Stimulated activated CD8-positive, alpha-beta memory T cell treated with anti-CD3 and anti-CD28 coated beads, Interleukin-7, amount 100 ng/mL, for 4 hours (primary cell): ENCODE measurements at regions not wholly inside any gene's neighbourhood (a gene's known extent, or its start where the extent isn't known, plus 50 kb on each side); places are given as distances from the start of the nearest gene placed in this dataset.

Source experiments
- DNase-seq, 2 donors: peaks; one replicate each; pipeline ENCODE4 v3.0.0-alpha.2; 2020; ENCODE audit warnings: low read depth in 2 of 2

- DNase-seq: no peak
Measured at GRCh38 chr2:234247453-234248180, 197.1 kb downstream of the SPP2 start.

DNA sequence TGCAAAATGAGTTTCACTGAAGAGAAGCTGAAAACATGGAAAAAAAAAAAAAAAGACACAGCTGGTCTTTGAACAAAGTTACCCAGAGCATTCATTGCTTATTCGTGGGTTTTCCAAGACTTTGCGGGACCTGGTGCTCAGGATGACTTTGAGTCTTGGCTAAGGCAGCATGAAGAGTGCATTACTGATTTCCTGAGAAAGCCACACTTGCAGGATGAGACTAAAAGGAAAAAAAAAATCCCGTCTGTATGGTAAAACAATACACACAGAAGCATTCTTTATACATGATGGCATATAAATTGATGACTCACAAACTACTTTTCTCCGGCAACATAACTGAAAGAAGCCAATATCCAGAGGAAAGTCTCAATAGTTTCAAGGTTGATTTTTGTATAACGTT lies 195.4 kb downstream of the SPP2 start:
- DNase-seq: no peak

DNA sequence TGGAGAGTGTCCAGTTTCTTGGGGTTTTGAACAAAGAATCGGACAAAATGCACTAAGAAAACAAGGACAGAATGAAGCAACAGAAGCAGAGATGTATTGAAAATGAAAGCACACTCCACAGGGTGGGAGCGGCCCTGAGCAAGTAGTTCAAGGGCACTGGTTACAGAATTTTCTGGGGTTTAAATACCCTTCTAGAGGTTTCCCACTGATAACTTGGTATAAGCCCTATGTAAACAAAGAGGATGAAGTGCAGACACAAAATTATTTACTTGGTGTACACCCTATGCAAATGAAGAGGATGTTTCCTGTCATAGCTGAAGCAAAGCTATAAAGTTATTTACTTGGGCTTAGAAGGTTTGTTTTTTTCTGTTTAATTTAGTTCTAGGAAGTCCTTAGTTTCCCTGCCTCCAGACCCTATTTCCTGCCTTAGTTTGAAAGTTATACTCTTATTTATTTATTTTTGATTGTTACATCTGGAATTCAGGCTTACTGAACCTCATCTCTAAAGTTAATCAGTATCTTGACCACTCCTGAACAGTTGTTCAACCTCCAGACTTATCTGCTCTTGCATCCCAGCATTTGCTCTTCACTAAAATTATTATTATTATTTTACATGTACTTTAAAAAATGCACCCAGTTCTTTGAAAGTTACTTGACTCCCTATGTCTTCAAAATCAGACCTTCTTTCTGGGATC lies 193.5 kb downstream of the SPP2 start:
- DNase-seq: no peak

DNA sequence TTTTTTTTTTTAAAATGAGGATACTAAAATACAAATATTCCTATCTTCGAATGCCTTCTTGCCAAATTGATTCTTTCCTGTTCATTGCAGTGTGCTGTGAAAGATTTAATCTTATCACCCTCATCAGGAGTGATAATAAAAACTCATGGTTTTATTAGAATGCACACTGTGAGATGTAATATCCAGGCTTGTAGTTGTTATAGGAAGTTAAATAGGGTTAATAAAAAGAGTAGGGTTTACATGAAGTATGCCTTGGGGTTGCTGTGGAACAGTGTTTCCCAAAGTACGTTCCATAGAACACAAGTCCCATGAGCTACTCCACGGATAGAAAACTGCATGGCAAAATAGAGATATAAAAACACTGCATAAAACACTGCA lies 191.9 kb downstream of the SPP2 start:
- no peak for DNase-seq

DNA sequence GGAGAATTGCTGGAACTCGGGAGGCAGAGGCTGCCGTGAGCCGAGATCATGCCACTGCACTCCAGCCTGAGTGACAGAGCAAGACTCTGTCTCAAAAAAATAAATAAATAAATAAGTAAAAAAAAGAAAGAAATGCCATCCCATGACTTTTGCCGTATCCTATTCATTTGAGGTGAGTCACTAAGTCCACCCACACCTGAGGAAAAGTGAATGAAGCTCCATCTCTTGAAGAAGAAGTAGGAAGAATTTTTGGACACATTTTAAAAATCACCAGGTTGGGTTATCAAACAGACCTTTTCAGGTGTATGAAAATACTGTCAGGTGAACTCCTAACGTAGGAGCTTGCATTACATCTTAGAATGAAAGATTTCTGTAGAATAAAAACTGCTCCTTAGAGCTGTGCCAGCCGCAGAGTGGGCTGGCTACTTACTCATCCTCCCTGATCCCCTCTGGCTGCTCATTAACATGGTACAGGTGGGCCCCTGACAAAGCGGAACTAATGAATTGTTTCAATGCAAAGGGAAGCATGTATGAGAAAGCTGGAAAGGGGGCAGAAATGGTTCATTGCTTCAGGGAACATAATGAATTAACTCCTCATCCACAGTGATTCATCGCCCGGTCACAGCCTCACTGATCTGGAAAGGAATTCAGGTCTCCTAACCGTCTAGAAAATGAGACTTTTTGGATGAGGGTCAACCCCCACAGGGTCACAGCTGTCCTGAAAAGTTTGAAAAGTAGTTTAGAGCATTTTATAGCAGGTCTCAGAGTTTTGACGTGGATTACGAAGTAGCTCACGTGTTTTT lies 191.4 kb downstream of the SPP2 start:
- no peak for DNase-seq

DNA sequence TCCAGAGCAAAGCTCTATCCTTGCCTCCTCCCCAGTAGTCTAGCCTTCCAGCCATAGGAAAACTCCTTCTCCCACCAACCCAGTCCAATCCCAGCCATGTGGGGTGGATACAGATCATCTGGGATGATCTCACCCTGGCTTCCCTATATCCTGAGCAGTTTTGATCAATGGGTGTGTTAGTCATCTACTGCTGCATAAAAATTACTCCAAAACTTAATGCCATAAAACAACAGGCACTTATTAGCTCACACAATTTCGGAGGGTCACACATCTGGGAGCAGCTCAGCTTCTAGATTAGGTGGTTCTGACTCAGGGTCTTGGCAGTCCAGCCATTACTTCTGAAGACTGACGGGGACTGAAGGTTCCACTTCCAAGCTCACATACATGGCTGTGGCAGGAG lies 190.4 kb downstream of the SPP2 start:
- DNase-seq: no peak

GRCh38 chr2:234235191-234235590 lies 184.7 kb downstream of the SPP2 start:
- DNase-seq: no peak

DNA sequence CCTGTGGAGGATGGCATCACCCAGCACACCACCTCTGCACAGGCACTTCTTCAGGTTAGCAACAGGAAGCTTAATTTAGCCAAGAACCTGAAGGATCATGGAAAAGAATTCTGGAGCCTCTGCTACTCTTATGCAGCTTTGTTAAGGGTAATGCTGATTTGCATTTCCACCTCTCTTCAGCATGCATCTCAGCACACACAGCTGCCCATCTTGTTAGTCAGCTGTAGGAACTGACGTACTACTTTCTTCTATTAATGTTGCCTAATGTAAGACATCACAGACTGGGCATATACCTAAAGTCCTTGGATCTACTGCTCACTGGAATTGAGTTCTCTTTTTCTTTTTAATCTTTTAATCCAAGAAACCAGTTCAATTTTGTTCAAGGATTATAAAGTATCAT lies 181.0 kb downstream of the SPP2 start:
- no peak for DNase-seq

- no peak for DNase-seq
Measured at GRCh38 chr2:234219046-234219310, 168.5 kb downstream of the SPP2 start.

DNA sequence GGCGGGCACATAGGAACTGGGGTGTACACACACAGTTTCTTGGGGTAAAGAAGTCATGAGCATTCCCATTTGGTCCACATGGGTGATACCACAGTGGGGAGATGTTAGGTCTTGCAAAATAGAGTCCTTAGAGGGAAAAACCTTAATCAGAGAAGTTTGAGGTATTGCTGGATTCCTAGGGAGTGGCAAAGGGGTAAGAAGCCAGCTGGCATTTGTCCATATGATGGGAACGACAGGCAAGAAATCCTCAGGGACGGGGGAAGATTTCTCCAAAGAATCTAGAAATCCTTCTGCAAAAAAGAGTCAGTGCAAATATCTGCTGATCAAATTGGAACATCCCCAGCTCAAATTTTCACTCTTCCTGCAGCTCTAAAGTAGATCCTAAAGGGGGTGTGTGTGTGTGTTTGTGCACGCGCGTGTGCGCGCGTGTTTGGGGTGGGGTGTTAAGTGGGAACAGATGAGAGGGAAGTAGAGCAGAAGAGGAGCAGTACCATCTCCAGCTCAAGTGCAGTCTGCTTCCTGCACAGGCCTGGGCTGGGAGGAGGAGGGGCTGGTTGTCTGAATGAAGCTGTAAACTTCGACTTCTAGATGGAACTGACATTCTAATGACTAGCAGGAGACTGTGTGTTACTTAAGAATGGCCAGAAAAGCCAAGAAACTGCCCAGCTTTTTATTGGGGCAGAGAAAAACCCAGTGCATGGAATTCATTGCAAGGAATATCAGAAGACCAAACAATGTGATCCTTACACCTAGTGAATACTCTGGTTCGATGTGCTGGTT lies 168.0 kb downstream of the SPP2 start:
- DNase-seq: no peak

DNA sequence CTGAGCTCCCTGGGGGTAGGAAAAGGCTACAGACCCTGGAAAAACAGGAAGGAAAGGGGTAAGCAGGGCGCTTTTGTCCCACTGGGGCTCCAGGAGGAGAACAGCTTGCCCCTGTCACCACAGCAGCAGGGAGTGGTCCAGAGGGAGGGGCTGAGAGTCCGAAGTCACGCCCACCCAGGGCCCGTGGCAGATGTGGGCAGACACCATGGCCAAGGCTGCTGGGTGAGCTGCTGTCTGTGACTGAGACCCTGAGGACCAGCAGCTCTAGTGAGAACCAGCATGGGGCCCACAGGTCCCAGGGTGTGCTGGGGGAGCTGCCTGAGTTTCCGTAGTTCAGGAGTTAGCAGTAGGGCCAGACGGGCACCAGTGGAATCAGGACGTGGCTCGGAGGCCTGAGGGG lies 162.0 kb downstream of the SPP2 start:
- DNase-seq: no peak

DNA sequence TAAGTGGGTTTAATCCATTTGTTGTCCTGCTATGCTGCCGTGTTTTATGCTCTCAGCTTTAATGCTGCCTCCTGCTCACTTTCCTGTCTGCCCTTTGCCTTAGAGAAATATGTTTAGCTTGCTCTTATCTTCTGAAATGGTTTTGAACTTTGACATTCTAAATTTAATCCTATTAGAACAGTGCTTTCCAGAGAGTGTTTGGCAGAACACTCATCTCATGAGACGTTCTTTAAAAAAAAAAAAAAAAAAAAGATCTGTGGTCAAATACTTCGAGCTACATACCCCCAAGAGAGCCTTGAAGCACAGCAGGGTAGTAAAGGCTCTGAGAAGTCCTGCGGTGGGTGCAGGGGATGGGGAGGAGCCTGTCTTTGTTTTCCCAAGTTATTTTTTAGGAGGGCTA lies 161.3 kb downstream of the SPP2 start:
- no peak for DNase-seq

DNA sequence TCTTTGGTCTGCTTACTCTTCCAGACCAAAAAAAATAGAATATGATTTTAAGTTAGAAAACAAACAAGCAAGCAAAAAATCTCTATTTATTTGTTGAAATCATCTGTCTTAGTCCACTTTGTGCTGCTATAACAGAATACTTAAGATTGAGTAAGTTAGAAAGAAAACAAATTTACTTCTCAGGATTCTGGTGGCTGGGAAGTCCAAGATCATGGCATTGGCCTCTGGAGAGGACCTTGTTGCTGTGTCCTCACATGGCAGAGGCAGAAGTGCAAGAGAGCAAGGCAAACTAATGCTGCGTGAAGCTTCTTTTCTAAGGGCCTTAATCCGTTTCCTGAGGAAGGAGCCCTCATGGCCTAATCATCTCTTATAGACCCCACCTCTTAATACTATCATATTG lies 156.2 kb downstream of the SPP2 start:
- no peak for DNase-seq

GRCh38 chr2:234204480-234204879 lies 154.0 kb downstream of the SPP2 start:
- DNase-seq: no peak

GRCh38 chr2:234203135-234203984 lies 152.9 kb downstream of the SPP2 start:
- DNase-seq: no peak

DNA sequence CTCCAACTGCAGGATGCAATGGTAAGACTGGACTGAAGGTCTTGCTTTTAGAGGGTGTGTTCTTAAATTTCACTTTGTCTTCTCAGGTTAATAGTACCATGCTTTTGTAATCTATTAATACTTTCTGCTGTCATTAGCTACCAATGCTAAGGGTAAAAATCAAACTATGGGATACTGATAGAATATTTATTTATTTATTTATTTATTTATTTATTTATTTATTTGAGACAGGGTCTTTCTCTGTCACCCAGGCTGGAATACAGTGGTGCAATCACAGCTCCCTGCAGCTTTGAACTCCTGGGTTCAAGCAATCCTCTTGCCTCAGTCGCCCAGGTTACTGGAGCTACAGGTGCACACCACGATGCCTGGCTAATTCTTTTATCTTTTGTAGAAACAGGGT lies 152.1 kb downstream of the SPP2 start:
- DNase-seq: no peak

DNA sequence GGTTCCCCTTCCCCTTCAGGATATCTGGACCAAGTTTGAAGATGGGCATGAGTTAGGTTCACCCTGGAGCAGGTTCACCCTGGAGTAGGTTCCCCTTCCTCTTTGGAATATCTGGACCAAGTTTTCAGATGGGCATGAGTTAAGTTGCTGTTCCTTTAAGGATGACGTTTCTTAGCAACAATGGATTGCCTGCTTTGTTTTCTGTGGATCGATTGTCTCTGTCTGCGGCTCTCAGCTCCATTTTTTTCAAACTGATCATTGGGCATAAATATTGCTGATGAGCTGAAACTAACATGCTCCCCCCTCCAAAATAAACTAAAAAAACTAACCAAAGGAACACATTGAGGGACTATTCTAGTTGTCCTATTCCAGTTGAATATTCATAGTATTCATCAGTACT lies 149.5 kb downstream of the SPP2 start:
- no peak for DNase-seq

- DNase-seq: no peak
Measured at GRCh38 chr2:234198976-234199375, 148.5 kb downstream of the SPP2 start.

DNA sequence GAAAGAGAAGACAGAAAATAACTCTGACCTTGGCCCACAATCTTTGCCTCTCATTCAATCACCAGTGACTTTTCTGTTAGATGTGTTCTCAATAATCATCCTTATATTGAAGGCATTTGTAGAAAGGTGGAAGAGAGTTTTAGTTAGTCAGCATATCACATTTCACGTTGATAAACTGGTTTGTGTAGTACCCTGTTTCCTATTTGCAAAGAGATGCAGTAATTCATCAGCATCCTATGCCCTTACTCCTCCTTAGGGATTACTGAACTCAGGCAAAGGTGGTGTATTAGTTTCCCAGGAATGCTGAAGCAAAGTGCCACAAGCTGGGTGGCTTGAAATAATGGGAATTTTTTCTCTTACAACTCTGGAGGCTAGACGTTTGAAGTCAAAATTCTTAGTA lies 145.0 kb downstream of the SPP2 start:
- no peak for DNase-seq

- no peak for DNase-seq
Measured at GRCh38 chr2:234193977-234194563, 143.6 kb downstream of the SPP2 start.

- DNase-seq: no peak
Measured at GRCh38 chr2:234191819-234192407, 141.4 kb downstream of the SPP2 start.
